Activated CD8-positive, alpha-beta T cell treated with anti-CD3 and anti-CD28 coated beads for 36 hours (primary cell): ENCODE measurements at regions not wholly inside any gene's neighbourhood (a gene's known extent, or its start where the extent isn't known, plus 50 kb on each side); places are given as distances from the start of the nearest gene placed in this dataset.

Experiments
- ATAC-seq: fragments of 200-7000 bp; cut with Tn5 transposase; one replicate; pipeline ENCODE4 v1.10.0; 2021; ENCODE audit warnings: mild to moderate bottlenecking, moderate library complexity
- CTCF ChIA-PET: fragments of 350-600 bp; sonication (Branson Sonifier 250); formaldehyde crosslinking; loops from one replicate; lab custom pipeline; 2021; ENCODE audit warnings: antibody characterized with exemption; lab: Charles Lee
- POLR2A ChIA-PET: fragments of 350-600 bp; sonication (Branson Sonifier 250); formaldehyde crosslinking; loops from one replicate; lab custom pipeline; 2021; ENCODE audit warnings: antibody characterized with exemption; lab: Charles Lee
- DNase-seq: peaks from one replicate; pipeline ENCODE4 v3.0.0-alpha.2; 2020
- H3K27ac Mint-ChIP-seq: one replicate; pipeline ENCODE4 v1.8.0; 2021; ENCODE audit warnings: mild to moderate bottlenecking, mixed read lengths
- H3K27me3 Mint-ChIP-seq: one replicate; pipeline ENCODE4 v1.8.0; 2021; ENCODE audit warnings: mixed read lengths
- H3K36me3 Mint-ChIP-seq: one replicate; pipeline ENCODE4 v1.8.0; 2021; ENCODE audit warnings: low read depth, mixed read lengths
- H3K4me1 Mint-ChIP-seq: one replicate; pipeline ENCODE4 v1.8.0; 2021; ENCODE audit warnings: low read depth, mixed read lengths
- H3K4me3 Mint-ChIP-seq: one replicate; pipeline ENCODE4 v1.8.0; 2021; ENCODE audit warnings: mild to moderate bottlenecking, moderate library complexity, mixed read lengths
- H3K9me3 Mint-ChIP-seq: one replicate; pipeline ENCODE4 v1.8.0; 2021; ENCODE audit warnings: mixed read lengths
- CTCF ChIP-seq: fragments of 200-600 bp; IDR thresholded peaks from one replicate; pipeline ENCODE4 v1.8.0; 2022; ENCODE audit warnings: antibody characterized with exemption, mild to moderate bottlenecking
- intact Hi-C: fragments of 100-400 bp; cut with micrococcal nuclease; formaldehyde crosslinking; loops from one replicate; pipeline ENCODE4 v1.10.0; 2022

- TF ChIP-seq CTCF, result no peak
- H3K4me3 Mint-ChIP-seq, result no peak overlapping the region
- no peak for ATAC-seq
- no peak for DNase-seq
- intact Hi-C loops, result no loop called here
- H3K36me3 Mint-ChIP-seq, result no peaks in the 10 kb centered on the region
- ChIA-PET POLR2A (interaction anchor here (0.7 to 1.2 kb wide), 2 partner anchors 10 to 11 kb away, joined by 3 read pairs; no protein-coding TSS in a partner anchor), CTCF (interaction anchor here (1.4 kb wide), 2 partner anchors 21 to 38 kb away, joined by 3 to 4 read pairs; no protein-coding TSS in a partner anchor)
- no peaks in the 10 kb centered on the region for H3K27me3 Mint-ChIP-seq
- H3K27ac Mint-ChIP-seq, result no peak overlapping the region
- peaks cover 11% of the 10 kb centered on the region for H3K4me1 Mint-ChIP-seq
- no peaks in the 10 kb centered on the region for H3K9me3 Mint-ChIP-seq
Measured at GRCh38 chr10:31120961-31121685, 89.5 kb upstream of the ZNF438 start.

- no peak for ATAC-seq
Measured at GRCh38 chr10:31121757-31122577, 90.3 kb upstream of the ZNF438 start.

GRCh38 chr10:31123946-31124345 is 92.3 kb upstream of the ZNF438 start:
- ATAC-seq, result no peak

More at GRCh38 chr10:31121757-31122577, 90.3 kb upstream of the ZNF438 start:
- Mint-ChIP-seq H3K36me3 (no peaks in the 10 kb centered on the region), H3K27ac (no peak overlapping the region), H3K4me1 (peaks cover 15% of the 10 kb centered on the region), H3K9me3 (no peaks in the 10 kb centered on the region), H3K27me3 (no peaks in the 10 kb centered on the region), H3K4me3 (no peak overlapping the region)
- intact Hi-C loops, result no loop called here
- POLR2A ChIA-PET, result interaction anchor here (0.9 to 1.2 kb wide), 2 partner anchors 9 kb away, joined by 3 read pairs; no protein-coding TSS in a partner anchor
- CTCF ChIA-PET, result no interaction called here
- TF ChIP-seq CTCF, result no peak
- DNase-seq, result no peak

GRCh38 chr10:31124852-31125251 is 93.2 kb upstream of the ZNF438 start:
- POLR2A ChIA-PET, result no interaction called here
- H3K27me3 Mint-ChIP-seq, result no peaks in the 10 kb centered on the region
- ATAC-seq, result peak; percentile 20

More at GRCh38 chr10:31123946-31124345, 92.3 kb upstream of the ZNF438 start:
- ChIA-PET CTCF (no interaction called here), POLR2A (no interaction called here)
- Mint-ChIP-seq H3K4me1 (peaks cover 15% of the 10 kb centered on the region), H3K4me3 (no peak overlapping the region), H3K36me3 (no peaks in the 10 kb centered on the region), H3K27me3 (no peaks in the 10 kb centered on the region), H3K9me3 (no peaks in the 10 kb centered on the region), H3K27ac (no peak overlapping the region)
- DNase-seq, result no peak
- intact Hi-C loops, result no loop called here
- TF ChIP-seq CTCF, result no peak

More at GRCh38 chr10:31124852-31125251, 93.2 kb upstream of the ZNF438 start:
- no peak for DNase-seq
- no peak overlapping the region for H3K27ac Mint-ChIP-seq
- TF ChIP-seq CTCF, result no peak
- H3K9me3 Mint-ChIP-seq, result no peaks in the 10 kb centered on the region
- CTCF ChIA-PET, result no interaction called here
- H3K4me3 Mint-ChIP-seq, result no peak overlapping the region
- intact Hi-C loops, result no loop called here
- peaks cover 15% of the 10 kb centered on the region for H3K4me1 Mint-ChIP-seq
- H3K36me3 Mint-ChIP-seq, result no peaks in the 10 kb centered on the region
